Upper lobe of left lung (tissue), 6 donors: ENCODE measurements at regions not wholly inside any gene's neighbourhood (a gene's known extent, or its start where the extent isn't known, plus 50 kb on each side); places are given as distances from the start of the nearest gene placed in this dataset.

Experiments used
- ATAC-seq, 2 donors: fragments of 200-7000 bp; cut with Tn5 transposase; one replicate each; pipeline ENCODE4 v1.9.1; 2022; ENCODE audit warnings: mild to moderate bottlenecking in 2 of 2, moderate library complexity in 2 of 2; ENCODE audit not compliant: low FRiP score in 2 of 2
- DNase-seq, 2 donors: peaks; one replicate each; pipeline ENCODE4 v3.0.0-alpha.2; 2019 to 2020
- H3K27ac ChIP-seq, 4 donors: fragments of 200-600 bp; sonication (generic); one replicate each; pipeline ENCODE4 v1.5.1; 2016 to 2019
- H3K27me3 ChIP-seq, 4 donors: fragments of 200-600 bp; sonication (generic); one replicate each; pipeline ENCODE4 v1.5.1; 2017 to 2019
- H3K36me3 ChIP-seq, 4 donors: fragments of 200-600 bp; sonication (generic); one replicate each; pipeline ENCODE4 v1.5.1; 2016 to 2019
- H3K4me1 ChIP-seq, 4 donors: fragments of 200-600 bp; sonication (generic); one replicate each; pipeline ENCODE4 v1.5.1; 2018 to 2019
- H3K4me3 ChIP-seq, 4 donors: fragments of 200-600 bp; sonication (generic); one replicate each; pipeline ENCODE4 v1.5.1; 2017 to 2019; ENCODE audit warnings: mild to moderate bottlenecking in 2 of 4, moderate library complexity in 1 of 4
- H3K9me3 ChIP-seq, 4 donors: fragments of 200-600 bp; sonication (generic); one replicate each; pipeline ENCODE4 v1.5.1; 2018 to 2019
- CTCF ChIP-seq, 6 experiments: fragments of 450-650 bp in 4 of 6; fragments of 200-600 bp in 2 of 6; sonication (generic) in 2 of 6; IDR thresholded peaks; one replicate each; pipeline ENCODE4 v1.5.1; 2016 to 2019; ENCODE audit warnings: antibody characterized with exemption in 6 of 6
- EP300 ChIP-seq, 4 donors: sonication (generic); formaldehyde crosslinking; IDR thresholded peaks; one replicate each; pipeline ENCODE4 v1.5.1; 2017; ENCODE audit warnings: antibody characterized with exemption in 4 of 4, control low read depth in 2 of 4
- POLR2A ChIP-seq, 4 donors: fragments of 450-650 bp; IDR thresholded peaks; one replicate each; pipeline ENCODE4 v1.5.1; 2016 to 2017; ENCODE audit warnings: antibody characterized with exemption in 4 of 4, mild to moderate bottlenecking in 2 of 4
- POLR2AphosphoS5 ChIP-seq, 2 donors: sonication (generic); formaldehyde crosslinking; IDR thresholded peaks; one replicate each; pipeline ENCODE4 v1.5.1; 2017; ENCODE audit warnings: antibody characterized with exemption in 2 of 2
- WGBS, 2 donors: methylation state at CpG; one replicate each; pipeline ENCODE4 v1.1.5; 2017 to 2018; 5-methylcytosine and 5-hydroxymethylcytosine counted together
- donor health status: DM: no; HTN: no; CAD: no; lungs with moderate emphysema.
- donor health status: DM: no; HTN: yes; CAD: no; lungs with severe emphysema.

GRCh38 chr6:24994812-24995211, 59.1 kb upstream of the RIPOR2 start:
- H3K4me3 ChIP-seq = no peak overlapping the region
- no peaks in the 10 kb centered on the region for H3K36me3 ChIP-seq
- peaks cover 4 to 18% (median 13%) of the 10 kb centered on the region in 4 donors for H3K4me1 ChIP-seq
- no peaks in the 10 kb centered on the region for H3K9me3 ChIP-seq
- peak overlapping the region in 1 of 4 donors; percentile 3 for H3K27ac ChIP-seq
- TF ChIP-seq CTCF (IDR thresholded peaks at IDR 0.05) (no peak), EP300 (IDR thresholded peaks at IDR 0.05) (no peak), POLR2A (IDR thresholded peaks at IDR 0.05) (no peak), POLR2AphosphoS5 (IDR thresholded peaks at IDR 0.05) (no peak)
- no peaks in the 10 kb centered on the region for H3K27me3 ChIP-seq
- WGBS, 2 donors = 92 to 100% methylated on average over 1 of the region's 1 CpG
- DNase-seq (no peak), ATAC-seq (no peak)

GRCh38 chr6:24995270-24995669, 59.5 kb upstream of the RIPOR2 start:
- no peak overlapping the region for H3K4me3 ChIP-seq
- no peaks in the 10 kb centered on the region for H3K9me3 ChIP-seq
- H3K36me3 ChIP-seq = no peaks in the 10 kb centered on the region
- TF ChIP-seq EP300 (IDR thresholded peaks at IDR 0.05) = no peak
- WGBS, 2 donors = 92 to 93% methylated on average over 4 of the region's 4 CpGs
- H3K4me1 ChIP-seq = peaks cover 4 to 18% (median 13%) of the 10 kb centered on the region in 4 donors
- no peaks in the 10 kb centered on the region for H3K27me3 ChIP-seq
- ATAC-seq (no peak), DNase-seq (no peak)
- H3K27ac ChIP-seq = no peak overlapping the region

GRCh38 chr6:24996269-24996836, 60.6 kb upstream of the RIPOR2 start:
- Histone ChIP-seq H3K27me3 (no peaks in the 10 kb centered on the region), H3K9me3 (no peaks in the 10 kb centered on the region), H3K27ac (peak overlapping the region; percentile 11 to 82 (median 44)), H3K4me1 (peaks cover 4 to 18% (median 13%) of the 10 kb centered on the region in 4 donors), H3K36me3 (no peaks in the 10 kb centered on the region), H3K4me3 (no peak overlapping the region)
- TF ChIP-seq POLR2A (IDR thresholded peaks at IDR 0.05) = no peak
- TF ChIP-seq POLR2AphosphoS5 (IDR thresholded peaks at IDR 0.05) = peak in 1 of 2 donors; percentile 22
- DNase-seq (no peak), ATAC-seq (peak; percentile 71 to 73)
- 34 to 68% methylated on average over 5 of the region's 5 CpGs for WGBS, 2 donors

GRCh38 chr6:24997231-24997630, 61.5 kb upstream of the RIPOR2 start:
- peaks cover 0 to 18% (median 13%) of the 10 kb centered on the region in 4 donors for H3K4me1 ChIP-seq
- no peaks in the 10 kb centered on the region for H3K36me3 ChIP-seq
- H3K27me3 ChIP-seq = no peaks in the 10 kb centered on the region
- no peak overlapping the region for H3K4me3 ChIP-seq
- TF ChIP-seq POLR2AphosphoS5 (IDR thresholded peaks at IDR 0.05) = no peak
- TF ChIP-seq EP300 (IDR thresholded peaks at IDR 0.05) = no peak
- TF ChIP-seq CTCF (IDR thresholded peaks at IDR 0.05) = no peak
- no peak for TF ChIP-seq POLR2A (IDR thresholded peaks at IDR 0.05)
- no peak for DNase-seq
- peak in 1 of 2 donors; percentile 36 for ATAC-seq
- H3K27ac ChIP-seq = peak overlapping the region; percentile 11 to 82 (median 34)
- H3K9me3 ChIP-seq = no peaks in the 10 kb centered on the region
- WGBS, 2 donors = 50 to 52% methylated on average over 1 of the region's 1 CpG

- peak overlapping the region in 1 of 4 donors; percentile 82 for H3K27ac ChIP-seq
- TF ChIP-seq EP300 (IDR thresholded peaks at IDR 0.05) (no peak), POLR2AphosphoS5 (IDR thresholded peaks at IDR 0.05) (no peak)
- DNase-seq (no peak), ATAC-seq (no peak)
- H3K27me3 ChIP-seq = no peaks in the 10 kb centered on the region
- WGBS, 2 donors = 64 to 72% methylated on average over 3 of the region's 3 CpGs
- H3K36me3 ChIP-seq = no peaks in the 10 kb centered on the region
- H3K9me3 ChIP-seq = no peaks in the 10 kb centered on the region
- no peak overlapping the region for H3K4me3 ChIP-seq
- peaks cover 2 to 18% (median 13%) of the 10 kb centered on the region in 4 donors for H3K4me1 ChIP-seq
Observed at GRCh38 chr6:24997905-24998304, 62.1 kb upstream of the RIPOR2 start.

- ATAC-seq (no peak), DNase-seq (no peak)
- Histone ChIP-seq H3K4me1 (peaks cover 17 to 38% (median 26%) of the 10 kb centered on the region in 4 donors), H3K36me3 (no peaks in the 10 kb centered on the region), H3K27me3 (no peaks in the 10 kb centered on the region), H3K27ac (no peak overlapping the region), H3K9me3 (no peaks in the 10 kb centered on the region), H3K4me3 (peak overlapping the region in 1 of 4 donors; percentile 16)
- TF ChIP-seq POLR2A (IDR thresholded peaks at IDR 0.05) (no peak), POLR2AphosphoS5 (IDR thresholded peaks at IDR 0.05) (peak in 1 of 2 donors; percentile 22), EP300 (IDR thresholded peaks at IDR 0.05) (no peak)
- 49 to 54% methylated on average over 11 of the region's 11 CpGs for WGBS, 2 donors
Observed at GRCh38 chr6:25002326-25003091, 66.7 kb upstream of the RIPOR2 start.
